LNCAP (cell line): ENCODE measurements at regions not wholly inside any gene's neighbourhood (a gene's known extent, or its start where the extent isn't known, plus 50 kb on each side); places are given as distances from the start of the nearest gene placed in this dataset.

Source experiments
- TF ChIP-seq, protein P1 (sequence below): fragments of 450-650 bp; IDR thresholded peaks from 2 replicates; pipeline ENCODE4 v1.5.1; 2017; ENCODE audit warnings: mild to moderate bottlenecking

DNA sequence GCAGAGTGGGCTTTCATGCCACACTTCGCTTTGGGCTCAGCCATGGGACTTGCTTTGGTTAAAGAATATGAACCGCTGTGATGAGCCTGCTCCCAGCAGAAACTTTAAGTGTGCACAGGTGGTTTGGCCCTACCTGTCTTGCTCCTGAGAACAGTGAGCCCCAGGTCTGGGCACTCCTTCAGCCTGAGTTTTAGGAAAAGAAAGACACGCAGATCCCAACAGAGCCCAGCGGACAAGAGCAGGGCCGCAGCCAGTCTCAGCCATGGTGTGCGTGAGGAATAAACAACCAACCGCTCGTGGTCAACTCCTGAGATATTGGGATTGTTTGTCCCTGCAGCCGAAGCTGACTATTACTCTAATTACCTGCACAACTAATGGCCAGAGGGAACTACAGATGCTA is 217.1 kb upstream of the C1orf174 start:
- TF ChIP-seq, protein P1, sequence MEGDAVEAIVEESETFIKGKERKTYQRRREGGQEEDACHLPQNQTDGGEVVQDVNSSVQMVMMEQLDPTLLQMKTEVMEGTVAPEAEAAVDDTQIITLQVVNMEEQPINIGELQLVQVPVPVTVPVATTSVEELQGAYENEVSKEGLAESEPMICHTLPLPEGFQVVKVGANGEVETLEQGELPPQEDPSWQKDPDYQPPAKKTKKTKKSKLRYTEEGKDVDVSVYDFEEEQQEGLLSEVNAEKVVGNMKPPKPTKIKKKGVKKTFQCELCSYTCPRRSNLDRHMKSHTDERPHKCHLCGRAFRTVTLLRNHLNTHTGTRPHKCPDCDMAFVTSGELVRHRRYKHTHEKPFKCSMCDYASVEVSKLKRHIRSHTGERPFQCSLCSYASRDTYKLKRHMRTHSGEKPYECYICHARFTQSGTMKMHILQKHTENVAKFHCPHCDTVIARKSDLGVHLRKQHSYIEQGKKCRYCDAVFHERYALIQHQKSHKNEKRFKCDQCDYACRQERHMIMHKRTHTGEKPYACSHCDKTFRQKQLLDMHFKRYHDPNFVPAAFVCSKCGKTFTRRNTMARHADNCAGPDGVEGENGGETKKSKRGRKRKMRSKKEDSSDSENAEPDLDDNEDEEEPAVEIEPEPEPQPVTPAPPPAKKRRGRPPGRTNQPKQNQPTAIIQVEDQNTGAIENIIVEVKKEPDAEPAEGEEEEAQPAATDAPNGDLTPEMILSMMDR = no peak

DNA sequence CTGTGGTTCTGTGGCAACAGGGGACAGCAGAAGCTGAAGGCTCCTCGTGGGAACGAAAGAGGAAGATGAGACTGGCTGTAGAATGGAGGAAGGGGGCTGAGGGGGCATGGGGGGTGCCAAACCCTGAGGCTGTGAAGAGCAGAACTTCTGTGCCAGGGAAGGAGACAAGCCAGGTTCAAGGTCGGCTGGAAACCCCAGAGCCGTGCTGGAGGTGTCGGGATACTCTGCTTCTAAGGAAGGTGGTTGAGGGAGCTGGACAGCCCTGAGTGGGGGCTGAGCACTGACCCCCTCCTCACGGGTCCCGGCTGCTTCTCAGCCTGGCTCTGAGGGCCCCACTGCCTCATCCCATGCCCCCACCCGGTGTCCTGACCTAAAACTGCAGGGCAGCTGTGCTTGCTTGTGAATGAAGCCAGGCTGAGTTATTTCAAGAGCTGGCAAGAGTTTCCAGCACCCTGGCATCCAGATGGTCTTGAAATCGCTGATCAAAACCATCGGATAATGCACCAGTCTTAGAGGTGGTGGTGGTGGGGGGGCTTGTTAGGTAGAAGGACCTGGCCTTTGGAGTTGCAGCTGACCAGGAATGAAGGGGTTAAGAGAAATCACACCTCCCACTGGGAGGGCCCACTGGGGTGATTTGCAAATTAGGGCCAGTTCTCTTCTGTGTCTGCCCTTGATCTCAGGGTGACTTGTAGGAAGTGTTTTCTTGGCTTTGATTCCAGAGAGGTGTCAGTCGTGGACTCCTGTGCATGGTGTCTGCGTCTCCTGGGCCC is 218.9 kb upstream of the C1orf174 start:
- TF ChIP-seq, protein P1 = no peak

DNA sequence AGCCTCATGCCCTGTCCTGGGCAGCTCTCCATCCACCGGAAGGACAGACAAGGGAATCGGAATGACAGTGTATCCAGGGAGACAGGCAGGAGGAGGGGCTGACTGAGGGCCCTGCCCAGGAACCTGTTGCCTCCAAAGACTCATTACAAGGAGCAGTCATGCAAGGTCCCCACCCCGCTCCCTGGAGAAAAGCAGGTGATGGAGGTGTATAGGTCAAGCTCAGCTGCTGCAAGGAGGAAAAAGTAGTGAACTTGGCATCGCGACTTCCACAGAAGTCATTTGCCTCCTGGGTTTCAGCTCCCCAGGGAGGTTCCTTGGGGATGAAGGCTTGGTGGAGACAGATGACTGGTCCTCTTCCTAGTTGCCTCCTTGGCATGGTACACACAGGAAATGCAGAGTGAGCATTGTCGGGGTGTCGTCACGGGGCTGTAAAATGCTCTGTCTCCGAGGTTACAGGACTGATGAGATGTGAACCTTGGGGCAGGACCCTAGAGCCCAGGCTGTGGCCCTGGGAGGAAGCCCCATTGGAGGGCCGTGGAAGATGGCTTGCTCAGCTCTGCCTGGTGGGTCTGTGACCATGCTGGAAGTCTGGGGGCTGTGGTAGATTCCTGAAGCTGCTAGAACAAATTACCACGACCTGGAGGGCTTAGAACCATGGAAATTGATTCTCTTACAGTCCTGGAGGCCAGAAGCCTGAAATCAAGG is 219.6 kb upstream of the C1orf174 start:
- TF ChIP-seq, protein P1 = no peak

DNA sequence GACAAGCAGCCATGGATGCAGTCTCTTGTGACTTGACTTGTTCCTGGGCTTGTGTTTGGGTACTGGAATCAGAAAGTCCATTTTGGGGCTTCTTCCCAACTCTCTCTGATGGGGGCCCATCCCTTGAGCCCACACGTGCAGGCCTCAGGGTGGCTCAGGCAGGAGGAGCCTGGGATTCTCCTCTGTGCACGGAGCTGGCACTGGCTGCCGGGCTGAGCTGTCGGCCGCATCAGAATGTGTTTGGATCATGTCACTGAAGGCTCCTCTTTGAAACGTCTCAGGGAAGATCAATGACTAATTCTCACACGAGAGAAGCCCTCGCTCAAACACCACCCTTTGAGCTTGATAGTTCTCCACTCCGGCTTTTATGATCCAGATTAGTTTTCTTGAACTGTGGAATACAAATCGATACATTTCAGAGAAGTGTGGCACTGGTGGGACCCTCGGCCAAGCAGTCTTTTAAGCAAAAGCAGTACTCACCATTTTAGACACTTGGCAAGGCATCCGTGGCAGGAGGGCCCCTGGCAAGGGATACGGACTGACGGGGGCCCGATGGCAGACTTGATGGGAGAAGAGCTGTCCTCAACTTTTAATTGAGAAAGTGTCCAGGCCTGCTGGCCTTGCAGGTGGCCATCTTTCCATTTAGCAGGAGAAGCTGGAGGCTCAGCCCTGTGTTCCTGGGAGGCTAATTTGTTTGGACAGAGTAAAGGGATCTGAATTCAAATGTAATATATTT is 220.7 kb upstream of the C1orf174 start:
- TF ChIP-seq, protein P1 = no peak

DNA sequence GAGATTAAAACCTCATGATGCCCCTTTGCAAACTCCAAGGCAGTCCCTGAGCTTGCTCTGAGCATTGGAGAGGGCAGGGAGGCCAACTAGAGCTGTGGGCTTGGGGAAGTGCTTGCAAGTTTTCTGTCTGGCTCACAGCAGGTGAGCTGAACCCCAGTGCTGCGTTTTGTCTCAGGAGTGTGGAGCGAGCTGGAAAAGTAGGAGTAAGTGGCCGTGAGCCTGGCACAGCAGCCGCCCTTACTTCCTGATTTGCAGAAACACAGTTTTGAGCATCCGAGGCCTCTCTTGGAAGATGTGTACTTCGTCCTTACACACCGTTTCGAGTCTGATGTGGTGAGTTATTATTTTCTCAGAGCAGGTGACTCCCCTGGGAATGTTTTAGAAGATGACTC is 221.2 kb upstream of the C1orf174 start:
- TF ChIP-seq, protein P1 = no peak

DNA sequence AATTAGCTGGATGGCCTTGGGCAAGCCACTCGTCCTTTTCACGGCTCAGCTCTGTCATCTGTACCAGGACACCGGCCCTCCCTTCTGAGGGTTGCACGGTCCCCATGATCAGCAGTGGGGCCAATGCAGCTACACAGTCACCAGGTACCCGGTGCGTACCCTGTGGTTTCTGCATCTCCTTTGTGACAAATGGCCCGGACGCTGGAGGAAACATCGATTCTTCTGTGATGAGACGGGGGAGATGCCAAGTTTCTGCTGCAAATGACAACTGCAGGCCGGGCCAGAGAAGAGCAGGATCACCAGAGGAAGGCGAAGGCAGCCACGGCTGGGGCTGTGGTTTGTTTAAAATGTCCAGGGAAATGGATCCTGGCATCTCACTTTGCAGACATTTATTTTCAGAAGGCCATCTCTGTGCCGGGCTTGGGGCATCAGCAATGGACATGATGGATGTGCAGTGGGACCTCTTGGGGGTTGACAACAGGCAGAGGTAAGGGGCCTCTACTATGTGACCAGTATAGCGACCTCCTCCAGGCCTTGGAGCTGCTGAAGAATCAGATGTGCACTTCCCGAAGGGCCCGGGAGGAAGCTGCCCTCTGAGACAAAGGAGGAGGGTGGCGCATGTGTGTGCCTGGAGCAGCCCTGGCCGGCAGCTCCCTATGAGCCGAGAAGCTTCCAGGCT is 221.9 kb upstream of the C1orf174 start:
- TF ChIP-seq, protein P1 = no peak

DNA sequence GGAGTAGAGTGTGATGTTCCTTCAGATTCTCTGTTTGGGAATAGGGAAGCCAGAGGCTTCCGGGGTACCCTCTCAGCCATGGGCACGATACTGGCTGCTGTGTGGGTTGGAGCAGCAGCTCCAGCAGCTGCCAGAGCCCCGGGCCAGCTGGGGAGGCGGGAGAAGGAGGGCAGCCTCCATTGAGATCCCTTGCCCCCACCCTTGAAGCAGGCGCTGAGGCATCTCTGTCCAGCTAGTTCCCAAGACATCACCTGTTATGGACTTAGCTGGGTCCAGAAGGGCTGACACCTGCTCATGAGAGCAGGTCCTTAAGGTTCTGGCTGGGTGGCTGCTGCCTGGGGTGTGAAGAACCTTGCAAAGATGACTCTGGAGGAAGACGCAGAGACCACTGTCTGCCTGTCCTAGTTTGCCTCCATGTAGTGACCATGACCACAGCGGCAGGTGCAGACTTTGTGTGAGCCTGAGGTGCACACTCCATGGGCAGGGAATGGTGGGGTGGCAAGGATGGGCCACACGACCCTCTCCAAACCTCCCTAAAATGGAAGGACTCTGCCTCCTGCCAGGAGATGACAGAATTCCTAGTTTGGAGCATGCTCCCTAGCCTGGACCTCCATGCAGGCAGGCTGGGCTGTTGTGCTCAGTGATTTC is 222.6 kb upstream of the C1orf174 start:
- TF ChIP-seq, protein P1 = no peak
